OCI-LY3 (cell line): ENCODE measurements at regions not wholly inside any gene's neighbourhood (a gene's known extent, or its start where the extent isn't known, plus 50 kb on each side); places are given as distances from the start of the nearest gene placed in this dataset.

Experiments used
- CTCF ChIP-seq: fragments of 200-600, 300-600 bp; sonication (generic); IDR thresholded peaks from 2 replicates; pipeline ENCODE4 v1.5.1; 2014; ENCODE audit warnings: antibody characterized with exemption, low read length, low read depth
- EZH2phosphoT487 ChIP-seq: fragments of 200-600 bp; shearing (Covaris generic); IDR thresholded peaks from 2 replicates; pipeline ENCODE4 v1.6.1; 2018; ENCODE audit warnings: antibody characterized with exemption, mixed run types, low read depth

- TF ChIP-seq CTCF, result no peak
- no peak for TF ChIP-seq EZH2phosphoT487
These were observed 92.0 kb downstream of the FOXB1 start for GRCh38 chr15:60096157-60096556.
